ENCODE measurements at regions not wholly inside any gene's neighbourhood (a gene's known extent, or its start where the extent isn't known, plus 50 kb on each side); places are given as distances from the start of the nearest gene placed in this dataset.

- H3K27ac ChIP-seq: no peak overlapping the region
- no peaks in the 10 kb centered on the region for H3K36me3 ChIP-seq
- no peaks in the 10 kb centered on the region for H3K27me3 ChIP-seq
- H3K9me3 ChIP-seq: no peaks in the 10 kb centered on the region
- H3K4me1 ChIP-seq: no peaks in the 10 kb centered on the region
- no peak for TF ChIP-seq CTCF (IDR thresholded peaks at IDR 0.05)
- no peak overlapping the region for H3K4me3 ChIP-seq
- DNase-seq (ENCODE audit: low spot score in 2 of 2): no peak
- intact Hi-C loops (cut with DNase I): no loop called here
Observed at GRCh38 chr2:149747456-149747855, 159.9 kb upstream of the MMADHC start.

GRCh38 chr2:149745396-149746230, 158.0 kb upstream of the MMADHC start:
- intact Hi-C loops (cut with DNase I): no loop called here
- Histone ChIP-seq H3K4me3 (no peak overlapping the region), H3K4me1 (no peaks in the 10 kb centered on the region), H3K36me3 (no peaks in the 10 kb centered on the region), H3K27ac (no peak overlapping the region), H3K27me3 (no peaks in the 10 kb centered on the region), H3K9me3 (no peaks in the 10 kb centered on the region)
- DNase-seq (ENCODE audit: low spot score in 2 of 2): no peak
- TF ChIP-seq CTCF (IDR thresholded peaks at IDR 0.05): no peak

GRCh38 chr2:149744865-149745264, 157.3 kb upstream of the MMADHC start:
- Histone ChIP-seq H3K4me1 (no peaks in the 10 kb centered on the region), H3K27me3 (no peaks in the 10 kb centered on the region), H3K27ac (no peak overlapping the region), H3K9me3 (no peaks in the 10 kb centered on the region), H3K4me3 (no peak overlapping the region), H3K36me3 (no peaks in the 10 kb centered on the region)
- intact Hi-C loops (cut with DNase I): no loop called here
- no peak for TF ChIP-seq CTCF (IDR thresholded peaks at IDR 0.05)
- DNase-seq (ENCODE audit: low spot score in 2 of 2): no peak

GRCh38 chr2:149743842-149744448, 156.4 kb upstream of the MMADHC start:
- DNase-seq (ENCODE audit: low spot score in 2 of 2): no peak
- Histone ChIP-seq H3K27ac (no peak overlapping the region), H3K27me3 (no peaks in the 10 kb centered on the region), H3K36me3 (no peaks in the 10 kb centered on the region), H3K4me3 (no peak overlapping the region), H3K4me1 (no peaks in the 10 kb centered on the region), H3K9me3 (no peaks in the 10 kb centered on the region)
- TF ChIP-seq CTCF (IDR thresholded peaks at IDR 0.05): no peak
- intact Hi-C loops (cut with DNase I): no loop called here

GRCh38 chr2:149741646-149742045, 154.1 kb upstream of the MMADHC start:
- H3K27me3 ChIP-seq: no peaks in the 10 kb centered on the region
- H3K27ac ChIP-seq: no peak overlapping the region
- H3K4me1 ChIP-seq: no peaks in the 10 kb centered on the region
- no peaks in the 10 kb centered on the region for H3K36me3 ChIP-seq
- intact Hi-C loops (cut with DNase I): no loop called here
- no peak overlapping the region for H3K4me3 ChIP-seq
- no peak for TF ChIP-seq CTCF (IDR thresholded peaks at IDR 0.05)
- H3K9me3 ChIP-seq: no peaks in the 10 kb centered on the region
- DNase-seq (ENCODE audit: low spot score in 2 of 2): no peak
